GM12878 (cell line): ENCODE measurements at regions not wholly inside any gene's neighbourhood (a gene's known extent, or its start where the extent isn't known, plus 50 kb on each side); places are given as distances from the start of the nearest gene placed in this dataset.

Experiments used
- BHLHE40 ChIP-seq, 2 experiments: fragments of 450-650 bp in 1 of 2; IDR thresholded peaks; 2 replicates each; pipeline ENCODE4 v1.6.1; 2011 to 2017; ENCODE audit warnings: low read depth in 2 of 2, borderline replicate concordance in 1 of 2, improper control_type of control experiment in 1 of 2, low read length in 1 of 2, mild to moderate bottlenecking in 1 of 2
- CTCF ChIP-seq, 3 experiments: IDR thresholded peaks in 2 of 3; conservative IDR thresholded peaks in 1 of 3; 2 replicates each; pipeline ENCODE4 v1.5.1; 2011; ENCODE audit warnings: low read depth in 3 of 3, low read length in 3 of 3, mild to moderate bottlenecking in 3 of 3, control low read depth in 2 of 3, moderate library complexity in 2 of 3, inconsistent platforms in 1 of 3, mixed read lengths in 1 of 3; ENCODE audit not compliant: control insufficient read depth in 2 of 3, insufficient read depth in 1 of 3; ENCODE audit errors: extremely low read depth in 1 of 3
- EZH2 ChIP-seq: IDR thresholded peaks from 2 replicates; pipeline ENCODE4 v1.6.1; 2012; ENCODE audit warnings: low read depth, mild to moderate bottlenecking, control low read depth, inconsistent platforms, low read length, borderline replicate concordance; ENCODE audit not compliant: control insufficient read depth
- FOXM1 ChIP-seq: IDR thresholded peaks from 2 replicates; pipeline ENCODE4 v1.6.1; 2012; ENCODE audit warnings: low read depth, mild to moderate bottlenecking, inconsistent platforms, low read length, moderate library complexity
- LARP7 ChIP-seq: fragments of 450-650 bp; IDR thresholded peaks from 2 replicates; pipeline ENCODE4 v1.6.1; 2017; ENCODE audit warnings: mild to moderate bottlenecking
- MEF2A ChIP-seq: IDR thresholded peaks from 2 replicates; pipeline ENCODE4 v1.6.1; 2011; ENCODE audit warnings: low read depth, mild to moderate bottlenecking, low read length, moderate library complexity; ENCODE audit not compliant: insufficient read depth
- POLR2A ChIP-seq: IDR thresholded peaks from 2 replicates; pipeline ENCODE4 v1.6.1; 2011; ENCODE audit warnings: low read depth, mild to moderate bottlenecking, low read length
- POLR2AphosphoS2 ChIP-seq: IDR thresholded peaks from 2 replicates; pipeline ENCODE4 v1.6.1; 2011; ENCODE audit warnings: low read depth, mild to moderate bottlenecking, low read length, improper control_type of control experiment, moderate library complexity
- POLR2AphosphoS5 ChIP-seq: IDR thresholded peaks from 2 replicates; pipeline ENCODE4 v1.6.1; 2011; ENCODE audit warnings: mild to moderate bottlenecking, low read length, inconsistent platforms
- RBBP5 ChIP-seq: fragments of 200-600 bp; sonication (generic); conservative IDR thresholded peaks from 2 replicates; pipeline ENCODE4 v1.6.1; 2016
- SUPT20H ChIP-seq: IDR thresholded peaks from 2 replicates; pipeline ENCODE4 v1.6.1; 2011; ENCODE audit warnings: low read depth, mild to moderate bottlenecking, low read length, moderate library complexity, borderline replicate concordance; ENCODE audit not compliant: control insufficient read depth
- TCF12 ChIP-seq: IDR thresholded peaks from 2 replicates; pipeline ENCODE4 v1.6.1; 2011; ENCODE audit warnings: low read depth, mild to moderate bottlenecking, low read length
- ZNF274 ChIP-seq: IDR thresholded peaks from one replicate; pipeline ENCODE4 v1.8.0; 2011; ENCODE audit not compliant: insufficient read length, insufficient read depth
- TF ChIP-seq, protein P1 (sequence below): IDR thresholded peaks from 2 replicates; pipeline ENCODE4 v1.6.1; 2012; ENCODE audit warnings: mild to moderate bottlenecking, low read depth, low read length

DNA sequence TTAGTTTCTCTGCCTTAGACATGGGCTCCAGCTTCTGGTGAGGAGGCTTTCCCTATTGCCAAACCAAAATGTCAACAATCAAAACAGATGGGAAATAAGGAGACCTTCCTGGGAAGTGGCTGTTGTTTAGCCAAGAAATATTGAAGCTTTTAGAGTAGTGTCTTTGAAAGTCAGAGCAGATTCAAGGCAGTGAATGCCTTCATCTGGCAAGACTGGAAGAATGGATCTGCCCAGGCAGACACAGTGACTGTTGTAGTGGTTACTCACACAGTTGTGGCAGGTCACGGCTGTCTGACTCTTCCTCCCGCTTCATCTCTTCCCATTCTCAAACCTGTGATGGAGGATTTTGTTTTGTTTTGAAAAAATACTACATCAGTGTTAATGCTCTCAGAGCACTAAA is 154.1 kb upstream of the ADO start:
- TF ChIP-seq LARP7 (no peak), MEF2A (no peak), TCF12 (no peak), RBBP5 (no peak), ZNF274 (no peak), CTCF (IDR thresholded peaks at IDR 0.05 in 2 of 3, conservative IDR thresholded peaks at IDR 0.05 in 1 of 3; ENCODE audit: control insufficient read depth in 2 of 3, extremely low read depth in 1 of 3, insufficient read depth in 1 of 3, low read depth in 3 of 3, low read length in 3 of 3) (no peak), BHLHE40 (IDR thresholded peaks at IDR 0.05; ENCODE audit: borderline replicate concordance in 1 of 2, low read depth in 2 of 2, low read length in 1 of 2) (no peak), EZH2 (no peak), POLR2AphosphoS5 (no peak), FOXM1 (no peak), POLR2AphosphoS2 (no peak), SUPT20H (no peak), POLR2A (no peak)
- TF ChIP-seq, protein P1, sequence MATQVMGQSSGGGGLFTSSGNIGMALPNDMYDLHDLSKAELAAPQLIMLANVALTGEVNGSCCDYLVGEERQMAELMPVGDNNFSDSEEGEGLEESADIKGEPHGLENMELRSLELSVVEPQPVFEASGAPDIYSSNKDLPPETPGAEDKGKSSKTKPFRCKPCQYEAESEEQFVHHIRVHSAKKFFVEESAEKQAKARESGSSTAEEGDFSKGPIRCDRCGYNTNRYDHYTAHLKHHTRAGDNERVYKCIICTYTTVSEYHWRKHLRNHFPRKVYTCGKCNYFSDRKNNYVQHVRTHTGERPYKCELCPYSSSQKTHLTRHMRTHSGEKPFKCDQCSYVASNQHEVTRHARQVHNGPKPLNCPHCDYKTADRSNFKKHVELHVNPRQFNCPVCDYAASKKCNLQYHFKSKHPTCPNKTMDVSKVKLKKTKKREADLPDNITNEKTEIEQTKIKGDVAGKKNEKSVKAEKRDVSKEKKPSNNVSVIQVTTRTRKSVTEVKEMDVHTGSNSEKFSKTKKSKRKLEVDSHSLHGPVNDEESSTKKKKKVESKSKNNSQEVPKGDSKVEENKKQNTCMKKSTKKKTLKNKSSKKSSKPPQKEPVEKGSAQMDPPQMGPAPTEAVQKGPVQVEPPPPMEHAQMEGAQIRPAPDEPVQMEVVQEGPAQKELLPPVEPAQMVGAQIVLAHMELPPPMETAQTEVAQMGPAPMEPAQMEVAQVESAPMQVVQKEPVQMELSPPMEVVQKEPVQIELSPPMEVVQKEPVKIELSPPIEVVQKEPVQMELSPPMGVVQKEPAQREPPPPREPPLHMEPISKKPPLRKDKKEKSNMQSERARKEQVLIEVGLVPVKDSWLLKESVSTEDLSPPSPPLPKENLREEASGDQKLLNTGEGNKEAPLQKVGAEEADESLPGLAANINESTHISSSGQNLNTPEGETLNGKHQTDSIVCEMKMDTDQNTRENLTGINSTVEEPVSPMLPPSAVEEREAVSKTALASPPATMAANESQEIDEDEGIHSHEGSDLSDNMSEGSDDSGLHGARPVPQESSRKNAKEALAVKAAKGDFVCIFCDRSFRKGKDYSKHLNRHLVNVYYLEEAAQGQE, result no peak
